ENCODE measurements at regions not wholly inside any gene's neighbourhood (a gene's known extent, or its start where the extent isn't known, plus 50 kb on each side); places are given as distances from the start of the nearest gene placed in this dataset.

GRCh38 chr14:45715946-45716345, 462.9 kb upstream of the MIS18BP1 start:
- H3K4me1 ChIP-seq (ENCODE audit: control insufficient read depth in 1 of 2, insufficient read depth in 2 of 2, low read depth in 1 of 2, low read length in 1 of 2), result no peaks in the 10 kb centered on the region

More at GRCh38 chr14:45715946-45716345, 462.9 kb upstream of the MIS18BP1 start:
- 0% methylated on average over 1 of the region's 1 CpG for WGBS (ENCODE audit: low lambda C conversion rate)
- ChIA-PET CTCF (no interaction called here), POLR2A (no interaction called here)
- TF ChIP-seq SIN3A (IDR thresholded peaks at IDR 0.05; ENCODE audit: borderline replicate concordance, low read depth, low read length) (no peak), NRF1 (IDR thresholded peaks at IDR 0.05; ENCODE audit: low read depth, low read length) (no peak), FOXM1 (IDR thresholded peaks at IDR 0.05; ENCODE audit: low read depth) (no peak), CTCF (IDR thresholded peaks at IDR 0.05) (no peak), TAF1 (IDR thresholded peaks at IDR 0.05; ENCODE audit: borderline replicate concordance, low read depth, low read length) (no peak), RCOR1 (IDR thresholded peaks at IDR 0.05; ENCODE audit: low read length) (no peak), RFX5 (IDR thresholded peaks at IDR 0.05; ENCODE audit: low read length) (no peak), REST (IDR thresholded peaks at IDR 0.05; ENCODE audit: low read depth, low read length) (no peak), EZH2phosphoT487 (IDR thresholded peaks at IDR 0.05; ENCODE audit: borderline replicate concordance, low read depth) (no peak), YY1 (IDR thresholded peaks at IDR 0.05; ENCODE audit: low read depth) (no peak)
- Histone ChIP-seq H3K9me3 (no peaks in the 10 kb centered on the region), H3K4me3 (ENCODE audit: low read depth in 2 of 2, low read length in 1 of 2) (no peak overlapping the region), H3K27me3 (ENCODE audit: insufficient read depth) (no peaks in the 10 kb centered on the region), H2AFZ (ENCODE audit: low read depth) (no peak overlapping the region), H3K9me2 (no peaks in the 10 kb centered on the region), H3K4me2 (no peak overlapping the region), H3K36me3 (replicated peaks in 1 of 2; ENCODE audit: control insufficient read depth in 1 of 2, insufficient read depth in 2 of 2, low read length in 1 of 2) (no peaks in the 10 kb centered on the region), H3K9ac (no peak overlapping the region), H3K27ac (ENCODE audit: low read depth in 2 of 2, low read length in 1 of 2) (no peak overlapping the region), H3F3A (replicated peaks; ENCODE audit: insufficient read depth) (no peaks in the 10 kb centered on the region), H3K79me2 (ENCODE audit: insufficient read depth) (no peaks in the 10 kb centered on the region), H4K20me1 (ENCODE audit: insufficient read depth) (no peaks in the 10 kb centered on the region)
- no peak for DNase-seq
